Cardiac muscle cell (in vitro differentiated cells and primary cell): ENCODE measurements at regions not wholly inside any gene's neighbourhood (a gene's known extent, or its start where the extent isn't known, plus 50 kb on each side); places are given as distances from the start of the nearest gene placed in this dataset.

Source experiments
- DNase-seq, 2 donors: peaks; one replicate each; pipeline versions ENCODE4 v3.0.0 to v3.0.0-alpha.2; 2010 to 2017; ENCODE audit warnings: low read depth in 1 of 2, low spot score in 1 of 2
- H3K27ac ChIP-seq: fragments of 200-600 bp; sonication (generic); 2 replicates; pipeline ENCODE4 v1.5.1; 2016
- H3K27me3 ChIP-seq: fragments of 200-600 bp; sonication (generic); 2 replicates; pipeline ENCODE4 v1.6.0; 2016; ENCODE audit warnings: control low read depth
- H3K36me3 ChIP-seq: fragments of 200-600 bp; sonication (generic); 2 replicates; pipeline ENCODE4 v1.5.1; 2016; ENCODE audit warnings: control low read depth
- H3K4me1 ChIP-seq: fragments of 200-600 bp; sonication (generic); 2 replicates; pipeline ENCODE4 v1.8.1; 2017; ENCODE audit warnings: low read depth, mild to moderate bottlenecking, mixed run types
- H3K4me3 ChIP-seq: fragments of 200-600 bp; sonication (generic); 2 replicates; pipeline ENCODE4 v1.5.1; 2016; ENCODE audit warnings: mild to moderate bottlenecking
- H3K9me3 ChIP-seq: fragments of 200-600 bp; sonication (generic); 2 replicates; pipeline ENCODE4 v1.5.1; 2017; ENCODE audit warnings: low read depth, mild to moderate bottlenecking, control low read depth
- TF ChIP-seq, protein P1 (sequence below): IDR thresholded peaks from 2 replicates; pipeline ENCODE4 v1.5.1; 2012; ENCODE audit warnings: low read depth, mild to moderate bottlenecking, low read length

DNA sequence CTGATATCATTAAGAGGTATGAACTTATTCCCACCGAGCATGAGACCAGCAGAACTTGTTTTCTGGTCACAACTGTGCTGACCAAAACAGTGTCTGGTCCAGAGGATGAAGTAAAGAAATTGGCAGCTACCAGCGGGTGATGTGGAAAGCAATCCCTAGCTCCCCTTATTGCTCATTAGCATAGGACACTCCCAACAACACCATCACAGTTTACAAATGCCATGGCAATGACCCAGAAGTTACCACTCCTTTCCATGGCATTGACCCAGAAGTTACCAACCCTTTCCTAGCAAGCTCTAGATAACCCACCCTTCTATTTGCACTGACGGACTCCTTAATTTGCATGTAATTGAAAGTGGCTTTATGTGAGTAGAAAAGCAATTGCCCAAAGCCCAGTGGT, 1856.1 kb downstream of the OLFM4 start:
- no peaks in the 10 kb centered on the region for H3K36me3 ChIP-seq
- H3K27ac ChIP-seq = no peak overlapping the region
- no peaks in the 10 kb centered on the region for H3K4me1 ChIP-seq
- no peaks in the 10 kb centered on the region for H3K9me3 ChIP-seq
- TF ChIP-seq, protein P1, sequence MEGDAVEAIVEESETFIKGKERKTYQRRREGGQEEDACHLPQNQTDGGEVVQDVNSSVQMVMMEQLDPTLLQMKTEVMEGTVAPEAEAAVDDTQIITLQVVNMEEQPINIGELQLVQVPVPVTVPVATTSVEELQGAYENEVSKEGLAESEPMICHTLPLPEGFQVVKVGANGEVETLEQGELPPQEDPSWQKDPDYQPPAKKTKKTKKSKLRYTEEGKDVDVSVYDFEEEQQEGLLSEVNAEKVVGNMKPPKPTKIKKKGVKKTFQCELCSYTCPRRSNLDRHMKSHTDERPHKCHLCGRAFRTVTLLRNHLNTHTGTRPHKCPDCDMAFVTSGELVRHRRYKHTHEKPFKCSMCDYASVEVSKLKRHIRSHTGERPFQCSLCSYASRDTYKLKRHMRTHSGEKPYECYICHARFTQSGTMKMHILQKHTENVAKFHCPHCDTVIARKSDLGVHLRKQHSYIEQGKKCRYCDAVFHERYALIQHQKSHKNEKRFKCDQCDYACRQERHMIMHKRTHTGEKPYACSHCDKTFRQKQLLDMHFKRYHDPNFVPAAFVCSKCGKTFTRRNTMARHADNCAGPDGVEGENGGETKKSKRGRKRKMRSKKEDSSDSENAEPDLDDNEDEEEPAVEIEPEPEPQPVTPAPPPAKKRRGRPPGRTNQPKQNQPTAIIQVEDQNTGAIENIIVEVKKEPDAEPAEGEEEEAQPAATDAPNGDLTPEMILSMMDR = no peak
- H3K4me3 ChIP-seq = no peak overlapping the region
- no peak for DNase-seq
- no peaks in the 10 kb centered on the region for H3K27me3 ChIP-seq

DNA sequence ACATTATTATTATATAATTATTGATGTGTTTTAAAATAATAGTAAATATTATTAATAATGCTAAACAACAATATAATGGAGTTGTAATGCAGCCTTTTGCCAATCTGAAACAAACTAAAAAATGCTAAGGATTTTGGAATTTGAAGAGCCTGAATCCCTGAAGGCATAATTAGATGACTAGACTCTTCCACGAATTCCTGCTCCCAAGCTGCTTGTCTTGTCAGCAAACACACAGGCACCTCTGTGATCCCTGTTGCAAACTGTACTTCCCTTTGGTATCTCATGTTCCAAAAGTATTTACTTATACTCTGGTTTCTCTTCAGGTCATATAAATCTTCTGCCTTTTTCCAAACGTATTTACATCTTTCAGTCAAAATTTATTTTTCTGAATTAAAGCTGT, 1862.4 kb downstream of the OLFM4 start:
- TF ChIP-seq, protein P1 = no peak
- Histone ChIP-seq H3K27me3 (no peaks in the 10 kb centered on the region), H3K4me3 (no peak overlapping the region), H3K36me3 (no peaks in the 10 kb centered on the region), H3K27ac (no peak overlapping the region), H3K4me1 (no peaks in the 10 kb centered on the region), H3K9me3 (no peaks in the 10 kb centered on the region)
- DNase-seq = no peak

- H3K4me3 ChIP-seq = no peak overlapping the region
- no peaks in the 10 kb centered on the region for H3K9me3 ChIP-seq
- no peaks in the 10 kb centered on the region for H3K36me3 ChIP-seq
- no peak for DNase-seq
- H3K27ac ChIP-seq = no peak overlapping the region
- no peaks in the 10 kb centered on the region for H3K27me3 ChIP-seq
- TF ChIP-seq, protein P1 = no peak
- H3K4me1 ChIP-seq = no peaks in the 10 kb centered on the region
Measured at GRCh38 chr13:54901316-54901715, 1872.7 kb downstream of the OLFM4 start.

GRCh38 chr13:54912367-54912766, 1883.8 kb downstream of the OLFM4 start:
- no peaks in the 10 kb centered on the region for H3K4me1 ChIP-seq
- no peaks in the 10 kb centered on the region for H3K27me3 ChIP-seq
- TF ChIP-seq, protein P1 = no peak
- H3K9me3 ChIP-seq = no peaks in the 10 kb centered on the region
- no peak overlapping the region for H3K4me3 ChIP-seq
- no peak overlapping the region for H3K27ac ChIP-seq
- DNase-seq = no peak
- H3K36me3 ChIP-seq = no peaks in the 10 kb centered on the region

DNA sequence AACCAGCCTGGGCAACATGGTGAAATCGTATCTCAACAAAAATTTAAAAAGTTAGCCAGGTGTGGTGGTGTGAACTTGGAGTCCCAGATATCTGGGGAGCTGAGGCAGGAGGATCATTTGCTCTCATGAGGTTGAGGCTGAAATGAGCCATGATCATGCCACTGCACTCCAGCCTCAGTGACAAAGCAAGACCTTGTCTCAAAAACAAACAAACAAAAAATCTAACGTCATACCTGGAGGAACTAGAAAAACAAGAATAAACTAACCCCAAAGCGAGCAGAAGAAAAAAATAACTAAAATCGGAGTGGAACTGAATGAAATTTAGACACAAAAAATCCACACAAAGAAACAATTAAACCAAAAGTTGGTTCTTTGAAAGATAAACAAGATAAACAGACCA, 1885.1 kb downstream of the OLFM4 start:
- H3K4me1 ChIP-seq = no peaks in the 10 kb centered on the region
- TF ChIP-seq, protein P1 = no peak
- H3K27me3 ChIP-seq = no peaks in the 10 kb centered on the region
- no peak for DNase-seq
- no peak overlapping the region for H3K27ac ChIP-seq
- no peak overlapping the region for H3K4me3 ChIP-seq
- H3K9me3 ChIP-seq = no peaks in the 10 kb centered on the region
- no peaks in the 10 kb centered on the region for H3K36me3 ChIP-seq

DNA sequence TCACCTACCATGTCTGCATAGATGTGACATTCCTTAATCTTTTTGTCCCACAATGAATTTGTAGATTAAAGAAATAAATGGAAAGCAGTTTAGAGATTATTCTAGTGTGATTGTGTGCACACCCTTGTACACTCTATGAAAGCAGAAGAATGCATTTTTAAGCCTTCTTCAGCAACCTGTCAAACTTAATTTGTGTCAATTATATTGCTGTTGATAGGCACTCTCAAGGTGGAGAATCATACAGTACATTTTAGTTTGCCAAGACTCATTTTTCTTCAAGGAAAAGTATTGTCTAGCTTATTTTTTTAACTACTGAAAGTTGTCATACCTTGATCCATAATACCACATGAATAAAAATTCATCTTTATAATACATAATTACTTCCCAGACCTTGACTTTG, 1898.9 kb downstream of the OLFM4 start:
- H3K27ac ChIP-seq = no peak overlapping the region
- no peak for DNase-seq
- H3K9me3 ChIP-seq = no peaks in the 10 kb centered on the region
- no peak overlapping the region for H3K4me3 ChIP-seq
- TF ChIP-seq, protein P1 = no peak
- H3K27me3 ChIP-seq = no peaks in the 10 kb centered on the region
- H3K4me1 ChIP-seq = no peaks in the 10 kb centered on the region
- H3K36me3 ChIP-seq = no peaks in the 10 kb centered on the region
